IMR-90 (cell line): ENCODE measurements at regions not wholly inside any gene's neighbourhood (a gene's known extent, or its start where the extent isn't known, plus 50 kb on each side); places are given as distances from the start of the nearest gene placed in this dataset.
"Not testable (repeated sequence)": the region's sequence is repeated elsewhere in the genome, so short reads cannot be mapped to it uniquely, and the experiment has no call there.

Source experiments
- ATAC-seq: fragments of 200-7000 bp; cut with Tn5 transposase; 2 replicates; pipeline ENCODE4 v1.9.1; 2020; ENCODE audit warnings: low read depth, mild to moderate bottlenecking, moderate library complexity
- BruUV-seq: library from RNA; stranded (reverse); fragments of 400-500 nt; replicated peaks from 2 replicates; lab custom pipeline; 2021; lab: Mats Ljungman, UMichigan
- CTCF ChIA-PET: fragments of 300-600 bp; formaldehyde crosslinking; extraction: SDS; loops from one replicate; lab custom pipeline; 2021; ENCODE audit warnings: antibody characterized with exemption; lab: Yijun Ruan, JAX
- POLR2A ChIA-PET: fragments of 300-600 bp; sonication (Branson Sonifier 250); formaldehyde crosslinking; loops from one replicate; lab custom pipeline; 2022; ENCODE audit warnings: antibody characterized with exemption; ENCODE audit not compliant: unreplicated experiment; lab: Charles Lee
- DNase-seq: peaks from one replicate; pipeline ENCODE4 v3.0.0; 2013
- H2AFZ ChIP-seq: replicated peaks from 2 replicates; pipeline ENCODE3; 2013; ENCODE audit warnings: low read length, mild to moderate bottlenecking; ENCODE audit not compliant: poor library complexity
- H2AK5ac ChIP-seq: 2 replicates; pipeline ENCODE4 v1.6.1; 2013; ENCODE audit warnings: low read depth, low read length, inconsistent platforms
- H2AK9ac ChIP-seq: replicated peaks from 2 replicates; pipeline ENCODE3; 2013; ENCODE audit warnings: mild to moderate bottlenecking, low read depth, low read length, moderate library complexity; ENCODE audit not compliant: poor library complexity
- H2BK120ac ChIP-seq: 2 replicates; pipeline ENCODE4 v1.6.1; 2013; ENCODE audit warnings: low read depth, low read length, inconsistent platforms
- H2BK15ac ChIP-seq: 3 replicates; pipeline ENCODE4 v1.6.1; 2013; ENCODE audit warnings: low read depth, low read length, inconsistent platforms
- H2BK20ac ChIP-seq: 2 replicates; pipeline ENCODE4 v1.6.1; 2013; ENCODE audit warnings: low read depth, mild to moderate bottlenecking, inconsistent platforms, low read length, moderate library complexity
- H2BK5ac ChIP-seq: 2 replicates; pipeline ENCODE4 v1.6.1; 2013; ENCODE audit warnings: mild to moderate bottlenecking, low read depth, low read length, inconsistent platforms; ENCODE audit not compliant: poor library complexity, severe bottlenecking
- H3K14ac ChIP-seq: replicated peaks from 2 replicates; pipeline ENCODE4 v1.6.1; 2013; ENCODE audit warnings: low read depth, low read length, inconsistent platforms
- H3K18ac ChIP-seq: 2 replicates; pipeline ENCODE4 v1.6.1; 2013; ENCODE audit warnings: low read depth, low read length, control low read depth
- H3K23ac ChIP-seq: 2 replicates; pipeline ENCODE4 v1.6.1; 2013; ENCODE audit warnings: low read depth, low read length, inconsistent platforms
- H3K27ac ChIP-seq: 2 replicates; pipeline ENCODE4 v1.5.1; 2013; ENCODE audit warnings: mild to moderate bottlenecking, control low read depth, low read length; ENCODE audit not compliant: insufficient read depth
- H3K27me3 ChIP-seq: 2 replicates; pipeline ENCODE4 v1.6.1; 2013; ENCODE audit warnings: low read length; ENCODE audit not compliant: control insufficient read depth, insufficient read depth
- H3K36me3 ChIP-seq: 2 replicates; pipeline ENCODE4 v1.6.1; 2013; ENCODE audit warnings: low read length, mixed read lengths; ENCODE audit not compliant: control insufficient read depth, insufficient read depth
- H3K4ac ChIP-seq: 2 replicates; pipeline ENCODE4 v1.6.1; 2013; ENCODE audit warnings: low read depth, low read length, inconsistent platforms
- H3K4me1 ChIP-seq: 2 replicates; pipeline ENCODE4 v1.6.1; 2013; ENCODE audit warnings: low read length, mixed read lengths; ENCODE audit not compliant: control insufficient read depth, insufficient read depth
- H3K4me2 ChIP-seq: 2 replicates; pipeline ENCODE4 v1.6.1; 2013; ENCODE audit warnings: low read depth, mild to moderate bottlenecking, control low read depth, low read length, moderate library complexity
- H3K4me3 ChIP-seq: 2 replicates; pipeline ENCODE4 v1.5.1; 2013; ENCODE audit warnings: low read depth, mild to moderate bottlenecking, control low read depth, low read length, moderate library complexity; ENCODE audit not compliant: insufficient read depth
- H3K56ac ChIP-seq: 2 replicates; pipeline ENCODE4 v1.6.1; 2013; ENCODE audit warnings: low read length, inconsistent platforms; ENCODE audit not compliant: insufficient read depth; ENCODE audit errors: extremely low read depth
- H3K79me1 ChIP-seq, 2 experiments: 2 replicates each; pipeline ENCODE4 v1.6.1; 2013; ENCODE audit warnings: low read length in 2 of 2, inconsistent platforms in 1 of 2, low read depth in 1 of 2
- H3K9ac ChIP-seq: 2 replicates; pipeline ENCODE4 v1.6.1; 2013; ENCODE audit warnings: low read depth, low read length, control low read depth
- H3K9me1 ChIP-seq: 2 replicates; pipeline ENCODE4 v1.6.1; 2013; ENCODE audit warnings: low read length, inconsistent platforms; ENCODE audit not compliant: insufficient read depth
- H3K9me3 ChIP-seq: 2 replicates; pipeline ENCODE4 v1.6.1; 2013; ENCODE audit warnings: low read length; ENCODE audit not compliant: control insufficient read depth, insufficient read depth
- H4K20me1 ChIP-seq: 2 replicates; pipeline ENCODE4 v1.6.1; 2013; ENCODE audit warnings: low read length, inconsistent platforms; ENCODE audit not compliant: insufficient read depth
- H4K5ac ChIP-seq: 2 replicates; pipeline ENCODE4 v1.6.1; 2013; ENCODE audit warnings: mild to moderate bottlenecking, low read depth, low read length, control low read depth
- H4K8ac ChIP-seq, 2 experiments: 2 replicates each; pipeline ENCODE4 v1.6.1; 2013; ENCODE audit warnings: low read depth in 2 of 2, low read length in 2 of 2, control low read depth in 1 of 2, inconsistent platforms in 1 of 2
- H4K91ac ChIP-seq: 2 replicates; pipeline ENCODE4 v1.6.1; 2013; ENCODE audit warnings: low read depth, low read length, inconsistent platforms; ENCODE audit not compliant: insufficient read depth
- WGBS, 2 experiments: methylation state at CpG; one replicate each; pipeline versions ENCODE4 v1.1.5 to v1.1.7; 2013; ENCODE audit warnings: missing lambda C conversion rate in 2 of 2; ENCODE audit not compliant: insufficient read length in 1 of 2; ENCODE audit errors: extremely low coverage in 2 of 2; 5-methylcytosine and 5-hydroxymethylcytosine counted together
- dilution Hi-C: fragments of 300-500 bp; cut with HindIII; formaldehyde crosslinking; loops from one replicate; pipeline ENCODE4 v1.14.3; 2018; ENCODE audit warnings: low sequenced_read_pairs; ENCODE audit not compliant: unreplicated experiment
- in situ Hi-C: fragments of 300-500 bp; cut with MboI; formaldehyde crosslinking; loops from 3 replicates; pipeline ENCODE4 v1.14.3; 2019; ENCODE audit warnings: low sequenced_read_pairs, inconsistent platforms, mixed read lengths
- intact Hi-C: fragments of 100-400 bp; cut with micrococcal nuclease; formaldehyde crosslinking; loops from 2 replicates; pipeline ENCODE4 v1.10.0; 2022

DNA sequence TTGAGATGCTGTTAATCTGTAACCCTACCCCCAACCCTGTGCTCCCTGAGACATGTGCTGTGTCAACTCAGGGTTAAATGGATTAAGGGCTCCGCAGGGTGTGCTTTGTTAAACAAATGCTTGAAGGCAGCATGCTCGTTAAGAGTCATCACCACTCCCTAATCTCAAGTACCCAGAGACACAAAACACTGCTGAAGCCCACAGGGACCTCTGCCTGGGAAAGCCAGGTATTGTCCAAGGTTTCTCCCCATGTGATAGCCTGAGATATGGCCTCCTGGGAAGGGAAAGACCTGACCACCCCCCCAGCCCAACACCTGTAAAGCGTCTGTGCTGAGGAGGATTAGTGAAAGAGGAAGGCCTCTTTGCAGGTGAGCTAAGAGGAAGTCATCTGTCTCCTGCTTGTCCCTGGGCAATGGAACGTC, 76.0 kb upstream of the CCZ1B start:
- DNase-seq, H4K91ac ChIP-seq, H3K4me1 ChIP-seq, H2AK9ac ChIP-seq, dilution Hi-C loops, H2BK20ac ChIP-seq, H3K56ac ChIP-seq, ATAC-seq, H3K27me3 ChIP-seq, H2AK5ac ChIP-seq, H3K9me1 ChIP-seq, H3K14ac ChIP-seq, H4K8ac ChIP-seq, in situ Hi-C loops, BruUV-seq, H3K9ac ChIP-seq, H3K79me1 ChIP-seq, H3K4me2 ChIP-seq, H2AFZ ChIP-seq, H3K23ac ChIP-seq, H3K4me3 ChIP-seq, intact Hi-C loops, H4K20me1 ChIP-seq, H3K9me3 ChIP-seq, POLR2A ChIA-PET, H2BK5ac ChIP-seq, CTCF ChIA-PET, H4K5ac ChIP-seq, H2BK120ac ChIP-seq, H2BK15ac ChIP-seq, H3K4ac ChIP-seq, H3K27ac ChIP-seq, H3K18ac ChIP-seq, H3K36me3 ChIP-seq: not testable (repeated sequence)
- no CpG with 5 or more reads among the region's 4 CpGs for WGBS, 2 experiments

DNA sequence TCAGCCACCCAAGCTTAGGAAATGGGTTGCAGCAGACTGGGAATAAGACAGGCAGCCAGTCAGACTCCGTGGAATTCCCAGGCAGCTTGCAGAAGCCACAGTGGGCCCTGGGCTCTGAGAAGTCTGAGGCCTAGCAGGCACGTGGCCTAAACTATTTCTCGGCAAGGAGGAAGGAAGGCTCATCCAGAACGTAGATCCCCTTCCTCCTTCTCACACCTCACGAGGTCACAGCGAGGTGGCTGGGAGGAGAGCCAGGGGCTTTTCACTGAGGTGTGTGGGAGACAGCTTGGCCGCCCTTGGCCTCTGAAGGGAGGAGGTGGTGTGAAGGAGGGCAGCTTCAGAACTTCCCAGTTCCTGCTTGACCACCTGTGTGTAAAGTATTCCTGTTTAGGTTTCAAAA, 77.2 kb upstream of the CCZ1B start:
- H4K5ac ChIP-seq, H4K20me1 ChIP-seq, H3K27me3 ChIP-seq, H3K18ac ChIP-seq, H2AFZ ChIP-seq, H3K4ac ChIP-seq, ATAC-seq, H3K36me3 ChIP-seq, H2AK5ac ChIP-seq, H3K4me2 ChIP-seq, CTCF ChIA-PET, H3K9me3 ChIP-seq, H3K79me1 ChIP-seq, H2BK15ac ChIP-seq, H3K4me1 ChIP-seq, H3K27ac ChIP-seq, H2BK120ac ChIP-seq, DNase-seq, H3K14ac ChIP-seq, H4K8ac ChIP-seq, H3K4me3 ChIP-seq, H2AK9ac ChIP-seq, H3K56ac ChIP-seq, dilution Hi-C loops, BruUV-seq, H2BK20ac ChIP-seq, H3K23ac ChIP-seq, in situ Hi-C loops, H3K9me1 ChIP-seq, intact Hi-C loops, POLR2A ChIA-PET, H3K9ac ChIP-seq, H4K91ac ChIP-seq, H2BK5ac ChIP-seq: not testable (repeated sequence)
- no CpG with 5 or more reads among the region's 7 CpGs for WGBS, 2 experiments
